T1000 (cell line): ENCODE measurements at regions not wholly inside any gene's neighbourhood (a gene's known extent, or its start where the extent isn't known, plus 50 kb on each side); places are given as distances from the start of the nearest gene placed in this dataset.

Source experiments
- DNase-seq: peaks from one replicate; lab custom pipeline; 2025; ENCODE audit warnings: mixed read lengths; lab: John Stamatoyannopoulos, UW

DNA sequence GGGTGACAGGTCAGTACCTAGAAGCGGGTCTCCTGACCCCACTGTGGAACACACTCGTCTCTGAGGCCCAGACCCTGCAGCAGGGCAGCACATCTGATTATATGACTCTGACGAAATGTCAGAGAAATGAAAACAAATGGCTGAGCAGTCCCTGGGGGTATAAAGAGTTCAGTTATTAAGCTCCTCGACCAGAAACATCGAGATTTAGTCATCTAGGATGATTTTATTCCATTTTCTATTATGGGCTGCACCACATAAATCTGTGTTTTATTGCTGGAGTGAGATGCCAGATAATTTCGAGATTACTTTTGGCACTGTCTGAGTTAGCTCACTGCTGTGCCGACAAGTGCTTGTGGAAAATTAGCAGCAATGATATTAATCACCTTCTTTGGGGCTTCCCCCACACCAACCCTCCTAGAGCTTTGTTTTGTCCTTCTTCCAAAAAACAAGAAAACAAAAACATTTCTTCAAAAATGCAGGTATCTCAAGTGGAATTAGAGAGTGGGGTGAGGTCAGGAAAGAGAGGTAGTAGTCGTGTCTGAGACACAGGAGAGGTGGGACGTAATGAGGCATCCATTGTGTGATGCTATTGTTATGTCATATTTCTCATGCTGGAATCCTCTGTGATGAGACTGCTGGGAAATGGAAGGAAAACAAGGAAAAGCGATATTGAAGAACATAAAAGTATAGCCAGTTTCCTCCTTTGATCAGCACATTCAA lies 495.5 kb downstream of the DMAC1 start:
- DNase-seq, result no peak

DNA sequence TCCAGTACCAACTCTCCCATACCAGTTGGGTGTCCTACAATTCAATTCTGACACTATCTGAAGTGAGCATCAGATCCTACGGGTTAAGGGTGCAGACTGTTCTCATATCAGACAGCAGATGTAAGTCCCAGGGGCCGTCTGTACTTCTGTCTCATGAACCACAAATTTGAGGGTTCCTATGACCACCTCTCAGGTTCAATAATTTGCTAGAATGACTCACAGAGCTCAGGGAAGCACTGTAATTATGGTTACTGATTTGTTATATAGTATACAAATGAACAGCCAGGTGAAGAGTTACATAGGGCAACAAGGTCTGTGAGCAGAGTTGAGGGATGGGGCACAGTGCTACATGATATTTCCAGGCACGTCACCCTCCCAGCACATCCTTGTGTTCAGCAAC lies 499.1 kb downstream of the DMAC1 start:
- no peak for DNase-seq

DNA sequence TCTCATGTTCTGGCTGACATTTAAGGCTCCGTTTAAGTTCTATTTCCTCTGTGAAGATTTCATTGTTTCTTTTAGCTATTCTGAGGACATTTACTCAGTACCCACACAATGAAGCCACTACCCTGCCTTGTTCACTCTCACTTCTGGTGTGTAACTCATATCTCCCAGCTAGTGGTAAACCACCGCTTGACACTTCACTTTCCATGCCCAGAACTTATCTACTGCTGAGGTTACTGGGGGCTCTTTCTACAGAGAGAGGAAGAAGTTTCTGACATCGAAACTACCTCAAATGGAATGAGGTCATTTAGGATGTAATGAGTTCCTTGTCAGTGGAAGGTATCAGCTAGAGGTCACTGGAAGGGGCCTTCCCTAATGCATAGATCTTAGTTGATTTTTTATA lies 501.5 kb downstream of the DMAC1 start:
- DNase-seq, result no peak

- no peak for DNase-seq
Observed at GRCh38 chr9:7297521-7297920, 502.1 kb downstream of the DMAC1 start.

- DNase-seq, result no peak
Observed at GRCh38 chr9:7293091-7293490, 506.5 kb downstream of the DMAC1 start.

- DNase-seq, result no peak
Observed at GRCh38 chr9:7289773-7290172, 509.8 kb downstream of the DMAC1 start.

DNA sequence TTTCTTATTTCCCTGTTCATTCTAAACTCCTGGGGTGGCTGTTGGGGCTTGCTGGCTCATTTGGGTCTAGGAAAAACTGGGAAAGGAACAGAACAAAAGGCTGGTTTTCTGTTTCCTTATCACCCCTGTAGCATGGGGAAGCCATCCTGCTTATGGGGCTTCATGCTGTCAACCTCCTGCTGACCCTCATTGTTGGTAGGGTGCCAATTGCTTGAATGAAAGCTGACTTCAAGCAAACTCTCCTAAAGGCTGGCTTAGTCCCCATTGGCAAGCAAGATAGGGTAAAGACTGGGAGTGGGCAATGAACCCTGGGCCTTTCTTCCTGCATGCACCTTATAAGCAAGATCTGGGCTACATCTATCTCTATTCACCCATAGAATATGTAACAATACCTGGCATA lies 511.6 kb downstream of the DMAC1 start:
- DNase-seq, result no peak

GRCh38 chr9:7287065-7287464 lies 512.5 kb downstream of the DMAC1 start:
- no peak for DNase-seq

DNA sequence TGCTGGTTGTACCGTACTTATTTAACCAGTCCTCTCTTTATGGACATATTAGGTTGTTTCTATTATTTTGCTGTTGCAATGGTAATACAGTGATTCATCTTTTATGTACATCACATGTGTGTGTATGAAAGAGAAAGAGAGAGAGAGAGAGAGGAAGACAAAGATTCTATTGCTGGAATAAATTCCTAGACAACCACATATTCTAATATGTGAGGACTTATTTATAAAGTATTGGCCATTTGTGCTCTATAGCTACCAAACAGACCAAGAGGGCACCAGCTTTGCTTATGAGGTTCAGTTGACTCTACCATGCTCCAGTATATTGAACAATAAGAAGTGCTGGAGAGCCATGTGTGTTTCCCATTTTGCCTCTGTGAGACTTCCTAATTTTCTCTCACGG lies 513.5 kb downstream of the DMAC1 start:
- no peak for DNase-seq

DNA sequence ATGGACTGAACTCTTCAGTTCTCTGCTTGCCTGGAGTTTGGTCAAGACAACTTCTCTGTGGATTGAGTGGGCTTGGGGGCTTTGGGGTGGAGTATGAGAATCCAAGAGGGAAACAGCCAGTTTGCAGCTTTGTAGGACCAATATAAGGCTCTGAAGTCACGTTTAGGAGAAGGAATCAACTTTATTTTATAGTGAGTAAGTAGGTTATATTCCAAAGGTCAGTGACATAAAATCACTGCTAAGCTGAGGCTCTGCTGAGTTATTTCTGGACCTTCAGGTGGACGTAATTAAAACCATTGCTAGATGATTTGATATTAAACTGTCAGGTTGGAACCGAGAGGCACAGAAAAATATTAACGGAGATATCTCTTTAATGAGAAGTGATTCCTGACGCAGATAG lies 514.4 kb downstream of the DMAC1 start:
- DNase-seq, result no peak

- no peak for DNase-seq
Observed at GRCh38 chr9:7284517-7284916, 515.1 kb downstream of the DMAC1 start.

DNA sequence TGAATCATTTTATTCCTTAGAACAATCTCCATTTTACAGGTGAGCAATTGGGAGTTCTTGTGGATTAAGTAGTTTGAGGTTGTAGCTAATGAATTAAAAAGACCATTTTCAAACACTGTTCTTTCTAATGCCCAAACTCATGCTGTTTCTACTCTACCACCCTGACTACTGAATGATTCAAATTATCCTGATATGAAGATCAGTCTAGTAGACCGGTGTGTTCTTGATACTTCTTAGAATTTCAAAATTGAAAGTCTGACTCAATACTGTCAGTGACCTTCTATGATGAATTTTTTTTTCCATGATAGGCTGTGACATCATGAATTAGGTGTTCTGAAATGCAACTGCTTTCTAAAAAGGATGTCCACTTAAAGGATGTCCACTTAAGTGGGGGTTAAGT lies 515.5 kb downstream of the DMAC1 start:
- DNase-seq, result no peak

DNA sequence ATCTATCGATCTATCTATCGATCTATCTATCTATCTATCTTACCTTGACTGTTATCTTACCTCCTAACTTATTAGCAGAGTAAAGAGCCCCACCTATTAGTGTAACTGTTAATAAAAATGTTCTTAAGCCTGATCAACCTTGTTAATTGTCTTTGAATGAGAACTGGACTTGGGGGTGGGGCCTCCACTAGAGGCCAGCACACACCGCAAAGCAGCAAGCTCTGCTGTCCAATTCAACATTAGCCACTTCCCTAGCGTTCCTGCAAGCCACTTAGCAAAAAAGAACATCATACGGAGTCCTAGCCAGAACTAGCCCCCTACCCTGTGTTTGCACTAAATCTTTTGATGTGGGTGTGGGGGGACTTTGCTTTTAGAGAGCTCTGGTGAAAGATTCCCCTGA lies 515.8 kb downstream of the KDM4C start:
- DNase-seq, result no peak

GRCh38 chr9:7266911-7267595 lies 509.3 kb downstream of the KDM4C start:
- DNase-seq, result no peak

DNA sequence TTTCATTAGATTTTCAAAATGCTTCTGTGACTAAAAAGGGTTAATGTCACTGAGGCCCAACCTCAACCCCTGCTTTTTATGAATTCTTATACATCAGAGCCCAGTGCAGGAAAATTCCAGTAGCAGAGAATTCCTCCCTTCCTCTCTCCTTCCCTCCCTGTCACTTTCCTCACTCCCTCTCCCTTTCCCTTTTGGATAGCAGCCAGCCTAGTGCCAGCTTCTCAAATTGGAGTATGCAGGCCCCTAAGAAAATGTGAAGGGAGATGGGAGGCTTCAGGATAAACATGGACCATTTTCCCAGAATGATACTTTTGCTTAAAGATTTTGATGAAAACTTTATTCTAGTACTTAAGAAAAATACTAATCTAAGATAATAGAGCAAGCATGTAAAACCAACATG lies 507.4 kb downstream of the KDM4C start:
- DNase-seq, result no peak

DNA sequence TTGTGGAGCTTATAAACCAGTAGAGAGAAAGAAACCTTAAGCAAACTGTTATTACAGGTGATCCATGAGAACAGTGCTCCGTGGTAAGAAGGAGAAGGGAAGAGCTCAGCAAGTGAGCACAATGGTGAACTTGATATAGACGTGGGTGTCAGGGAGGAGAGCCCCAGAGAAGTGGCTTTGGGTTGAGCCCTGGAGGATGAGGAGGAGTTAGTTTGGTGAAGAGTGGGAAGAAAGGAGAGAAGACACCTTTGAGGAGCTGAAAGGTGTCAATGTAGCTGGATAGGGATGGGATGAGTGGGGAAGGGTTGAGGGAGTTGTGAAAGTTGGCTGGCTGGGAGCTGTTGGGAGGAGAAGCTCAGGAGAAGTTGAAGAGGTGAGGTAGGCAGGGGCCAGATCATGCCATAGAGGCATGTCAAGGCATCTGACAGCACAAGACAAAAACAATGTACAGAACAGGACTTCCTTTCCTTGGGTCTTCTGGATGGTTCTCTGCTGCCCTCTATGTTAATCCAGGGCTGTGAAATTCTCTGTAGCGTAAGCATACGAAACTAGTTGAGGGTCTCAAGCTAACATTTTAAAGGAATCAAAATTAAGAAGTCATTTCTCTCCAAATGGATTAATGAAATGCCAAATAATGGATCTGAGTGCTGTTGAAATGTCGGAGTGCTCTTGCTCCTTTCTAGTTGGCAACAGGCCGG lies 501.9 kb downstream of the KDM4C start:
- no peak for DNase-seq

GRCh38 chr9:7258688-7259396 lies 501.1 kb downstream of the KDM4C start:
- DNase-seq, result no peak

DNA sequence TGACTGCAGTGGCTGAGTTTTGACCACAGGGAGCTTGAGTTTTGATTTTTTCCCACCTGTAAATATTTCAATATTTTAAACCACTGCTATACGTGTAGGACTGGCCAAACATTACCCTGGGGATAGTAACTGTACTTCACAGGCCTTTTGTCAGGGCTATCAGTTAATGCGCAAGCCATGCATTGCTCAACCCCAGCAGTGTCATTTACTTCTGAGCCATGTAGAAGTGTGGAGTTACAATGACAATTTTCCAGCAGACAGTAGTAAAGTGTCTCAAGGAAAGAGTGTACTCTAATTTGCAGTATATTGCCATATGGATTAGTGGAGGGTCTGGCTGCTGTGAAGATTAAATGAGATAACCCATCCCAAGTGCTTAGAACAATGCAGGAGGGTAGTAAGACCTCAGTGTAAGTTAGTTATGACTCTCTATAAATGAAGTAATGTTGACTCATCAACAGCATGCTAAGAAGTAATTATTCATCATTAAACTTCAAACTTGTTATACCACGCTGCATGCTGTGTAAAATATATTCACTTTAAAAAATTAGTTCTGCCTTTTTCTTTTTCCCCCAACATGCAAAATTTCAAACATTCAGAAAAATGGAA lies 489.2 kb downstream of the KDM4C start:
- DNase-seq, result no peak

DNA sequence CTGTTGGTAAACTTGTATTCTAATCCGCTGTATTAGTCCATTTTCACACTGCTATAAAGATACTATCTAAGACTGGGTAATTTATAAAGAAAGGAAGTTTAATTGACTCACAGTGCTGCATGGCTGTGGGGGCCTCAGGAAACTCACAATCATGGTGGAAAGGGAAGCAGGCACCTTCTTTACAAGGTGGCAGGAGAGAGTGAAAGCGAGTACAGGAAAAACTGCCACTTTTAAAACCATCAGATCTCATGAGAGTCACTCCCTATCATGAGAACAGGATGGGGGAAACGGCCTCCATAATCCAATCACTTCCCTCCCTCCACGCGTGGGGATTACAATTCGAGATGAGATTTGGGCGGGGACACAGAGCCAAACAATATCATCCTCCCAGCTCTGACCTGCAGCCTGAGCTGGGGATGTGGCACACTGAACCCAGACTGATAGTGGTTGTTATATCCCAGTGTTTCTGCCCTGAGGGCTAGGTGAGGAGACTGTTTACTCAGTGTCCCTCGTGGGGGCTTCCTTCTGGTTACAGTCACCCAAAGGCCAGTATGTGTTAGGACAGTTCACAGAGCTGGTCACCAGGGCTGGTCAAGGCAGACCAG lies 488.3 kb downstream of the KDM4C start:
- no peak for DNase-seq

DNA sequence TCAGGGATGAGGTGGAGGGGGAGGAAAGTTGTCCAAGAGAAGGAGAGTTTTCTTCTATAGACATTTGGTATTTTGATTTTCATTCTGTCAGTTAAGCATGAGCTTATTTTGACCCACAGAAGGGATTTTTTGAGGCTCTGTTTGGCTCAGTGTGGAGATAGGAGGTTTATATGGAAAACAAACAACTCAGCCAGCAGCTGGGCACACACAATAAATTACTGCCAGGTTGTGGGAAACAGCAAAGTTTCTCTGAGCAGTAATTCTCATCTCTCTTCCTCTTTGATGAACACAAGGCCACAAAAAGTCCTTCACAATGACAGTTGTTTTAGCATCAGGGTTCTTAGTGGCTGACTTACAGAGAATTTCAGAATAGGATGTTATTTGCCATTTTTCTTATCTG lies 486.1 kb downstream of the KDM4C start:
- DNase-seq, result no peak

DNA sequence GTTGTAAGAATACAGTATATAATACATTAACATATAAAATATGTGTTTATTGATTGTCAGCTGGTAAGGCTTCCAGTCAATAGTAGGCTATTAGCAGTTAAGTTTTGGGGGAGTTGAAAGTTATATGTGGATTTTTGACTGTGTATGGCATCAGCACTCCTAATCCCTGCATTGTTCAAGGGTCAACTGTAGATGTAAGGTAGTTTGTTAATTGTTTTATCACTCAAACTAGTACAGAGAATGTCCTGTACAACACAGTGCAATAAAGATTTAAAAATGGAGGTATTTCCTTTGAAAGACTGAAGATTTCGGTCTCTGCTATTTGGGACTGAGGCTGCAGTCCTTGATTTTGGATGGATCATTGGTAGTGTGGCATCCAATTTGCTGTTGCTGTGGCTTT lies 484.4 kb downstream of the KDM4C start:
- no peak for DNase-seq

DNA sequence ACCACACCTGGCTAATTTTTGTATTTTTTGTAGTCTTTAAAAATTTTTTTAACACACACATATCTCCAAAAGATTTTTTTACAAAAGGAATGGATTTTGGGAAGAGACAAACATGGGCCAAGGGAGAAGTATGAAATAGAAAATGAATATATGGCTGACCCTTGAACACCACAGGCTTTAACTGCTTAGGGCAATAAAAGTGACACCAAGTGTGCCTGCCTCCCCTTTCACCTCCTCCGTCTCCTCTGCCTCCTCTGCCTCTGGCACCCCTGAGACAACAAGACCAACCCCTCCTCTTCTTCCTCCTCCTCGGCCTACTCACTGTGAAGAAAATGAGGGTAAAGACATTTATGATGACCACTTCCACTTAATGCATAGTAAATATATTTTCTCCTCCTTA lies 483.9 kb downstream of the KDM4C start:
- no peak for DNase-seq
